Right lobe of liver (tissue), 6 donors: ENCODE measurements at regions not wholly inside any gene's neighbourhood (a gene's known extent, or its start where the extent isn't known, plus 50 kb on each side); places are given as distances from the start of the nearest gene placed in this dataset.

Experiments used
- ATAC-seq, 4 donors: fragments of 200-7000 bp; cut with Tn5 transposase; one replicate each; pipeline ENCODE4 v1.9.1; 2020; ENCODE audit warnings: mild to moderate bottlenecking in 4 of 4, moderate library complexity in 4 of 4
- DNase-seq, 3 donors: peaks; one replicate each; pipeline ENCODE4 v3.0.0-alpha.2; 2020
- H3K27ac ChIP-seq, 3 donors: fragments of 200-600 bp; one replicate each; pipeline ENCODE4 v1.8.0; 2022
- H3K27me3 ChIP-seq, 2 donors: fragments of 200-600 bp; one replicate each; pipeline ENCODE4 v1.8.0; 2022
- H3K36me3 ChIP-seq, 4 donors: fragments of 200-600 bp; sonication (generic) in 1 of 4; one replicate each; pipeline versions ENCODE4 v1.5.1 to v1.8.0; 2017 to 2022; ENCODE audit warnings: control low read depth in 1 of 4
- H3K4me1 ChIP-seq, 4 donors: fragments of 200-600 bp; sonication (generic) in 1 of 4; one replicate each; pipeline versions ENCODE4 v1.5.1 to v1.8.0; 2017 to 2022; ENCODE audit warnings: control low read depth in 1 of 4
- H3K4me3 ChIP-seq, 3 donors: fragments of 200-600 bp; one replicate each; pipeline ENCODE4 v1.8.0; 2022
- H3K9me3 ChIP-seq, 4 donors: fragments of 200-600 bp; sonication (generic) in 1 of 4; one replicate each; pipeline versions ENCODE4 v1.5.1 to v1.8.0; 2017 to 2022; ENCODE audit warnings: control low read depth in 1 of 4
- CTCF ChIP-seq, 4 donors: fragments of 200-600 bp in 3 of 4; fragments of 450-650 bp in 1 of 4; IDR thresholded peaks; one replicate each; pipeline versions ENCODE4 v1.5.1 to v1.8.0; 2016 to 2022; ENCODE audit warnings: antibody characterized with exemption in 4 of 4, mild to moderate bottlenecking in 2 of 4
- POLR2A ChIP-seq: fragments of 450-650 bp; IDR thresholded peaks from one replicate; pipeline ENCODE4 v1.6.1; 2017; ENCODE audit warnings: antibody characterized with exemption, mild to moderate bottlenecking
- WGBS: methylation state at CpG from one replicate; pipeline ENCODE4 v1.1.6; 2018; ENCODE audit warnings: low coverage, low lambda C conversion rate; ENCODE audit not compliant: insufficient coverage; ENCODE audit errors: missing lambda C conversion rate; 5-methylcytosine and 5-hydroxymethylcytosine counted together
- intact Hi-C, 2 donors: fragments of 100-400 bp; cut with DNase I; formaldehyde crosslinking; loops; one replicate each; pipeline versions ENCODE4 v1.11.2 to v1.14.1; 2022
- donor health status: DM: no; HTN: yes; CAD: no.
- donor health status: DM: no; HTN: no; CAD: no.
- donor health status: DM: no; HTN: no; CAD: no.
- donor health status: DM: no; HTN: yes; CAD: no.
- donor health status: DM: no; HTN: yes; CAD: no.

- no peak overlapping the region for H3K4me3 ChIP-seq
- ATAC-seq = no peak
- no peaks in the 10 kb centered on the region for H3K27me3 ChIP-seq
- TF ChIP-seq CTCF (IDR thresholded peaks at IDR 0.05) (no peak), POLR2A (no peak)
- H3K27ac ChIP-seq = no peak overlapping the region
- intact Hi-C loops = no loop called here
- no peaks in the 10 kb centered on the region for H3K4me1 ChIP-seq
- H3K36me3 ChIP-seq = no peaks in the 10 kb centered on the region
- DNase-seq = no peak
- H3K9me3 ChIP-seq = no peaks in the 10 kb centered on the region
Observed at GRCh38 chr9:79057576-79057975, 514.2 kb upstream of the TLE4 start.

GRCh38 chr9:79060766-79061165 is 511.0 kb upstream of the TLE4 start:
- Histone ChIP-seq H3K9me3 (no peaks in the 10 kb centered on the region), H3K36me3 (no peaks in the 10 kb centered on the region), H3K27me3 (no peaks in the 10 kb centered on the region), H3K4me1 (no peaks in the 10 kb centered on the region), H3K4me3 (no peak overlapping the region), H3K27ac (no peak overlapping the region)
- intact Hi-C loops = no loop called here
- no peak for TF ChIP-seq CTCF (IDR thresholded peaks at IDR 0.05)
- no peak for TF ChIP-seq POLR2A
- DNase-seq (no peak), ATAC-seq (no peak)
- WGBS = 0% methylated on average over 1 of the region's 1 CpG

- no peaks in the 10 kb centered on the region for H3K27me3 ChIP-seq
- ATAC-seq (no peak), DNase-seq (no peak)
- TF ChIP-seq CTCF (IDR thresholded peaks at IDR 0.05) (no peak), POLR2A (no peak)
- H3K4me3 ChIP-seq = no peak overlapping the region
- WGBS = 61% methylated on average over 7 of the region's 7 CpGs
- no peaks in the 10 kb centered on the region for H3K36me3 ChIP-seq
- no peaks in the 10 kb centered on the region for H3K9me3 ChIP-seq
- no peaks in the 10 kb centered on the region for H3K4me1 ChIP-seq
- intact Hi-C loops = no loop called here
- H3K27ac ChIP-seq = no peak overlapping the region
Observed at GRCh38 chr9:79061752-79062616, 509.8 kb upstream of the TLE4 start.

GRCh38 chr9:79073201-79073600 is 498.6 kb upstream of the TLE4 start:
- 76% methylated on average over 3 of the region's 3 CpGs for WGBS
- TF ChIP-seq CTCF (IDR thresholded peaks at IDR 0.05) = no peak
- TF ChIP-seq POLR2A = no peak
- ATAC-seq = no peak
- no peaks in the 10 kb centered on the region for H3K36me3 ChIP-seq
- H3K9me3 ChIP-seq = no peaks in the 10 kb centered on the region
- H3K4me3 ChIP-seq = no peak overlapping the region
- H3K4me1 ChIP-seq = no peaks in the 10 kb centered on the region
- intact Hi-C loops = no loop called here
- no peak for DNase-seq
- no peaks in the 10 kb centered on the region for H3K27me3 ChIP-seq
- H3K27ac ChIP-seq = no peak overlapping the region

GRCh38 chr9:79080536-79080935 is 491.2 kb upstream of the TLE4 start:
- H3K4me3 ChIP-seq = no peak overlapping the region
- H3K36me3 ChIP-seq = no peaks in the 10 kb centered on the region
- intact Hi-C loops = no loop called here
- TF ChIP-seq POLR2A (no peak), CTCF (IDR thresholded peaks at IDR 0.05) (no peak)
- no peak for DNase-seq
- H3K4me1 ChIP-seq = no peaks in the 10 kb centered on the region
- no peak for ATAC-seq
- 21% methylated on average over 2 of the region's 2 CpGs for WGBS
- no peaks in the 10 kb centered on the region for H3K9me3 ChIP-seq
- no peaks in the 10 kb centered on the region for H3K27me3 ChIP-seq
- H3K27ac ChIP-seq = no peak overlapping the region
